Omental fat pad (tissue), 3 donors: ENCODE measurements at regions not wholly inside any gene's neighbourhood (a gene's known extent, or its start where the extent isn't known, plus 50 kb on each side); places are given as distances from the start of the nearest gene placed in this dataset.

Experiments
- ATAC-seq: fragments of 150-250 bp; one replicate; pipeline ENCODE4 v1.9.1; 2016; ENCODE audit warnings: mild to moderate bottlenecking, moderate library complexity; ENCODE audit not compliant: low FRiP score
- DNase-seq: peaks from one replicate; pipeline ENCODE4 v3.0.0-alpha.2; 2019; ENCODE audit warnings: low spot score
- CTCF ChIP-seq, 3 donors: fragments of 450-650 bp; IDR thresholded peaks; one replicate each; pipeline ENCODE4 v1.5.1; 2016 to 2017; ENCODE audit warnings: antibody characterized with exemption in 3 of 3, mild to moderate bottlenecking in 3 of 3, moderate library complexity in 2 of 3

GRCh38 chr1:96991261-96991660 is 269.7 kb downstream of the PTBP2 start:
- TF ChIP-seq CTCF (IDR thresholded peaks at IDR 0.05) = no peak
- ATAC-seq (no peak), DNase-seq (no peak)

- DNase-seq (no peak), ATAC-seq (no peak)
- no peak for TF ChIP-seq CTCF (IDR thresholded peaks at IDR 0.05)
Observed at GRCh38 chr1:96992871-96993270, 271.3 kb downstream of the PTBP2 start.

GRCh38 chr1:96995351-96995750 is 273.8 kb downstream of the PTBP2 start:
- no peak for DNase-seq
- TF ChIP-seq CTCF (IDR thresholded peaks at IDR 0.05) = no peak
- no peak for ATAC-seq

GRCh38 chr1:96996001-96996400 is 274.4 kb downstream of the PTBP2 start:
- no peak for DNase-seq
- ATAC-seq = no peak
- no peak for TF ChIP-seq CTCF (IDR thresholded peaks at IDR 0.05)

GRCh38 chr1:96997717-96998116 is 276.1 kb downstream of the PTBP2 start:
- DNase-seq (no peak), ATAC-seq (no peak)
- TF ChIP-seq CTCF (IDR thresholded peaks at IDR 0.05) = no peak

GRCh38 chr1:96998466-96998865 is 276.9 kb downstream of the PTBP2 start:
- TF ChIP-seq CTCF (IDR thresholded peaks at IDR 0.05) = no peak
- no peak for DNase-seq
- no peak for ATAC-seq

- ATAC-seq (no peak), DNase-seq (no peak)
- no peak for TF ChIP-seq CTCF (IDR thresholded peaks at IDR 0.05)
Observed at GRCh38 chr1:96999191-96999590, 277.6 kb downstream of the PTBP2 start.
